ENCODE measurements at regions not wholly inside any gene's neighbourhood (a gene's known extent, or its start where the extent isn't known, plus 50 kb on each side); places are given as distances from the start of the nearest gene placed in this dataset.
"Not testable (repeated sequence)": the region's sequence is repeated elsewhere in the genome, so short reads cannot be mapped to it uniquely, and the experiment has no call there.

- Mint-ChIP-seq H3K4me3 (no peak overlapping the region), H3K36me3 (no peaks in the 10 kb centered on the region), H3K4me1 (ENCODE audit: low read depth) (no peaks in the 10 kb centered on the region), H3K27me3 (peaks cover 18% of the 10 kb centered on the region), H3K9me3 (ENCODE audit: low read depth) (no peaks in the 10 kb centered on the region), H3K27ac (no peak overlapping the region)
Measured at GRCh38 chr22:22193923-22194322, 50.7 kb upstream of the VPREB1 start.

- not testable (repeated sequence) for H3K9me3 Mint-ChIP-seq (ENCODE audit: low read depth); H3K36me3 Mint-ChIP-seq; H3K4me1 Mint-ChIP-seq (ENCODE audit: low read depth); H3K4me3 Mint-ChIP-seq; H3K27ac Mint-ChIP-seq
- H3K27me3 Mint-ChIP-seq = peaks cover 18% of the 10 kb centered on the region
Measured at GRCh38 chr22:22193462-22193861, 51.1 kb upstream of the VPREB1 start.

- H3K4me3 Mint-ChIP-seq; H3K36me3 Mint-ChIP-seq; H3K27ac Mint-ChIP-seq; H3K9me3 Mint-ChIP-seq (ENCODE audit: low read depth); H3K4me1 Mint-ChIP-seq (ENCODE audit: low read depth): not testable (repeated sequence)
- H3K27me3 Mint-ChIP-seq = peaks cover 16% of the 10 kb centered on the region
Measured at GRCh38 chr22:22193006-22193405, 51.6 kb upstream of the VPREB1 start.

- not testable (repeated sequence) for H3K4me1 Mint-ChIP-seq (ENCODE audit: low read depth); H3K9me3 Mint-ChIP-seq (ENCODE audit: low read depth); H3K4me3 Mint-ChIP-seq; H3K36me3 Mint-ChIP-seq; H3K27ac Mint-ChIP-seq
- peaks cover 20% of the 10 kb centered on the region for H3K27me3 Mint-ChIP-seq
Measured at GRCh38 chr22:22189796-22190195, 54.8 kb upstream of the VPREB1 start.

GRCh38 chr22:22187863-22188262, 56.7 kb upstream of the VPREB1 start:
- not testable (repeated sequence) for H3K4me3 Mint-ChIP-seq; H3K4me1 Mint-ChIP-seq (ENCODE audit: low read depth); H3K27ac Mint-ChIP-seq; H3K9me3 Mint-ChIP-seq (ENCODE audit: low read depth); H3K36me3 Mint-ChIP-seq
- H3K27me3 Mint-ChIP-seq = peaks cover 22% of the 10 kb centered on the region

GRCh38 chr22:22187299-22187698, 57.3 kb upstream of the VPREB1 start:
- Mint-ChIP-seq H3K4me3 (no peak overlapping the region), H3K9me3 (ENCODE audit: low read depth) (no peaks in the 10 kb centered on the region), H3K27ac (no peak overlapping the region), H3K4me1 (ENCODE audit: low read depth) (no peaks in the 10 kb centered on the region), H3K27me3 (peaks cover 27% of the 10 kb centered on the region), H3K36me3 (no peaks in the 10 kb centered on the region)

GRCh38 chr22:22185844-22186499, 58.6 kb upstream of the VPREB1 start:
- no peak overlapping the region for H3K27ac Mint-ChIP-seq
- no peaks in the 10 kb centered on the region for H3K9me3 Mint-ChIP-seq (ENCODE audit: low read depth)
- no peak overlapping the region for H3K4me3 Mint-ChIP-seq
- H3K4me1 Mint-ChIP-seq (ENCODE audit: low read depth) = no peaks in the 10 kb centered on the region
- H3K36me3 Mint-ChIP-seq = no peaks in the 10 kb centered on the region
- H3K27me3 Mint-ChIP-seq = peaks cover 27% of the 10 kb centered on the region

- Mint-ChIP-seq H3K36me3 (no peaks in the 10 kb centered on the region), H3K27ac (no peak overlapping the region), H3K27me3 (peaks cover 20% of the 10 kb centered on the region), H3K4me1 (ENCODE audit: low read depth) (no peaks in the 10 kb centered on the region), H3K4me3 (no peak overlapping the region), H3K9me3 (ENCODE audit: low read depth) (no peaks in the 10 kb centered on the region)
Measured at GRCh38 chr22:22185217-22185616, 59.4 kb upstream of the VPREB1 start.

GRCh38 chr22:22184277-22184807, 60.2 kb upstream of the VPREB1 start:
- Mint-ChIP-seq H3K36me3 (no peaks in the 10 kb centered on the region), H3K27ac (no peak overlapping the region), H3K27me3 (peaks cover 16% of the 10 kb centered on the region), H3K4me1 (ENCODE audit: low read depth) (no peaks in the 10 kb centered on the region), H3K4me3 (no peak overlapping the region), H3K9me3 (ENCODE audit: low read depth) (no peaks in the 10 kb centered on the region)

- H3K36me3 Mint-ChIP-seq = no peaks in the 10 kb centered on the region
- H3K27me3 Mint-ChIP-seq = peaks cover 16% of the 10 kb centered on the region
- no peaks in the 10 kb centered on the region for H3K9me3 Mint-ChIP-seq (ENCODE audit: low read depth)
Measured at GRCh38 chr22:22182990-22183264, 61.7 kb upstream of the VPREB1 start.

GRCh38 chr22:22182218-22182989, 62.2 kb upstream of the VPREB1 start:
- H3K36me3 Mint-ChIP-seq = no peaks in the 10 kb centered on the region
- H3K4me3 Mint-ChIP-seq = no peak overlapping the region
- H3K9me3 Mint-ChIP-seq (ENCODE audit: low read depth) = no peaks in the 10 kb centered on the region
- H3K4me1 Mint-ChIP-seq (ENCODE audit: low read depth) = no peaks in the 10 kb centered on the region
- H3K27me3 Mint-ChIP-seq = peaks cover 16% of the 10 kb centered on the region
- H3K27ac Mint-ChIP-seq = no peak overlapping the region

More at GRCh38 chr22:22182990-22183264, 61.7 kb upstream of the VPREB1 start:
- Mint-ChIP-seq H3K4me1 (ENCODE audit: low read depth) (no peaks in the 10 kb centered on the region), H3K27ac (no peak overlapping the region), H3K4me3 (no peak overlapping the region)

GRCh38 chr22:22181341-22181850, 63.2 kb upstream of the VPREB1 start:
- Mint-ChIP-seq H3K36me3 (peaks cover 2% of the 10 kb centered on the region), H3K27me3 (peaks cover 15% of the 10 kb centered on the region), H3K9me3 (ENCODE audit: low read depth) (no peaks in the 10 kb centered on the region), H3K27ac (no peak overlapping the region), H3K4me1 (ENCODE audit: low read depth) (no peaks in the 10 kb centered on the region), H3K4me3 (no peak overlapping the region)

GRCh38 chr22:22180738-22181285, 63.8 kb upstream of the VPREB1 start:
- Mint-ChIP-seq H3K36me3 (peaks cover 2% of the 10 kb centered on the region), H3K4me1 (ENCODE audit: low read depth) (no peaks in the 10 kb centered on the region), H3K9me3 (ENCODE audit: low read depth) (no peaks in the 10 kb centered on the region), H3K27me3 (peaks cover 15% of the 10 kb centered on the region), H3K4me3 (no peak overlapping the region), H3K27ac (no peak overlapping the region)

- H3K27me3 Mint-ChIP-seq = peaks cover 13% of the 10 kb centered on the region
- peaks cover 2% of the 10 kb centered on the region for H3K36me3 Mint-ChIP-seq
Measured at GRCh38 chr22:22179858-22180257, 64.7 kb upstream of the VPREB1 start.

GRCh38 chr22:22178992-22179391, 65.6 kb upstream of the VPREB1 start:
- Mint-ChIP-seq H3K9me3 (ENCODE audit: low read depth) (no peaks in the 10 kb centered on the region), H3K27ac (no peak overlapping the region), H3K4me1 (ENCODE audit: low read depth) (no peaks in the 10 kb centered on the region), H3K4me3 (no peak overlapping the region), H3K36me3 (peaks cover 2% of the 10 kb centered on the region), H3K27me3 (peaks cover 10% of the 10 kb centered on the region)

More at GRCh38 chr22:22179858-22180257, 64.7 kb upstream of the VPREB1 start:
- no peaks in the 10 kb centered on the region for H3K9me3 Mint-ChIP-seq (ENCODE audit: low read depth)
- no peak overlapping the region for H3K4me3 Mint-ChIP-seq
- H3K4me1 Mint-ChIP-seq (ENCODE audit: low read depth) = no peaks in the 10 kb centered on the region
- no peak overlapping the region for H3K27ac Mint-ChIP-seq
